Sigmoid colon (tissue), 6 donors: ENCODE measurements at regions not wholly inside any gene's neighbourhood (a gene's known extent, or its start where the extent isn't known, plus 50 kb on each side); places are given as distances from the start of the nearest gene placed in this dataset.

Experiments used
- DNase-seq: peaks from one replicate; pipeline ENCODE4 v3.0.0-alpha.2; 2019
- H3K27ac ChIP-seq, 4 donors: fragments of 200-600 bp; sonication (generic); one replicate each; pipeline ENCODE4 v1.5.1; 2016 to 2019; ENCODE audit warnings: mild to moderate bottlenecking in 1 of 4
- H3K27me3 ChIP-seq, 3 donors: fragments of 200-600 bp; sonication (generic); one replicate each; pipeline ENCODE4 v1.5.1; 2019; ENCODE audit warnings: mild to moderate bottlenecking in 1 of 3
- H3K36me3 ChIP-seq, 4 donors: fragments of 200-600 bp; sonication (generic); one replicate each; pipeline ENCODE4 v1.5.1; 2016 to 2019
- H3K4me1 ChIP-seq, 4 donors: fragments of 200-600 bp; sonication (generic); one replicate each; pipeline ENCODE4 v1.5.1; 2017 to 2019
- H3K4me3 ChIP-seq, 4 donors: fragments of 200-600 bp; sonication (generic); one replicate each; pipeline ENCODE4 v1.5.1; 2017 to 2019; ENCODE audit warnings: mild to moderate bottlenecking in 2 of 4, moderate library complexity in 1 of 4
- H3K9me3 ChIP-seq, 4 donors: fragments of 200-600 bp in 3 of 4; sonication (generic) in 3 of 4; one replicate each; pipeline versions ENCODE4 v1.5.1 to v1.6.1; 2013 to 2019
- CTCF ChIP-seq, 4 experiments: fragments of 450-650 bp in 3 of 4; fragments of 200-600 bp in 1 of 4; IDR thresholded peaks; one replicate each; pipeline ENCODE4 v1.5.1; 2016 to 2019; ENCODE audit warnings: antibody characterized with exemption in 4 of 4, mild to moderate bottlenecking in 3 of 4, moderate library complexity in 2 of 4
- EP300 ChIP-seq, 4 donors: sonication (generic); formaldehyde crosslinking; IDR thresholded peaks; one replicate each; pipeline ENCODE4 v1.6.1; 2017; ENCODE audit warnings: antibody characterized with exemption in 4 of 4
- POLR2A ChIP-seq, 2 donors: fragments of 450-650 bp; IDR thresholded peaks; one replicate each; pipeline ENCODE4 v1.6.1; 2016; ENCODE audit warnings: antibody characterized with exemption in 2 of 2, mild to moderate bottlenecking in 2 of 2, moderate library complexity in 2 of 2
- POLR2AphosphoS5 ChIP-seq, 4 donors: sonication (generic); formaldehyde crosslinking; IDR thresholded peaks; one replicate each; pipeline ENCODE4 v1.6.1; 2017; ENCODE audit warnings: antibody characterized with exemption in 4 of 4
- WGBS, 2 donors: extraction: QIAGEN DNeasy Blood & Tissue Kit; methylation state at CpG; one replicate each; pipeline ENCODE4 v1.1.7; 2013; 5-methylcytosine and 5-hydroxymethylcytosine counted together
- intact Hi-C: fragments of 100-400 bp; cut with DNase I; formaldehyde crosslinking; loops from one replicate; pipeline ENCODE4 v1.15.1; 2023
- donor health status: healthy with polysubstance abuse.
- donor health status: healthy.

GRCh38 chr5:74075501-74076484, 449.8 kb downstream of the ARHGEF28 start:
- intact Hi-C loops = no loop called here
- Histone ChIP-seq H3K9me3 (no peaks in the 10 kb centered on the region), H3K27ac (no peak overlapping the region), H3K36me3 (no peaks in the 10 kb centered on the region), H3K4me1 (no peaks in the 10 kb centered on the region), H3K27me3 (no peaks in the 10 kb centered on the region), H3K4me3 (no peak overlapping the region)
- WGBS, 2 donors = 85% methylated on average over 7 of the region's 7 CpGs
- no peak for TF ChIP-seq POLR2A (IDR thresholded peaks at IDR 0.05)
- TF ChIP-seq CTCF (IDR thresholded peaks at IDR 0.05) = no peak
- DNase-seq = no peak

- 82 to 86% methylated on average over 7 of the region's 7 CpGs for WGBS, 2 donors
- Histone ChIP-seq H3K4me1 (no peaks in the 10 kb centered on the region), H3K27ac (no peak overlapping the region), H3K27me3 (no peaks in the 10 kb centered on the region), H3K9me3 (no peaks in the 10 kb centered on the region), H3K4me3 (no peak overlapping the region), H3K36me3 (no peaks in the 10 kb centered on the region)
- no peak for DNase-seq
- no peak for TF ChIP-seq POLR2AphosphoS5 (IDR thresholded peaks at IDR 0.05)
- intact Hi-C loops = no loop called here
These were observed 448.1 kb downstream of the ARHGEF28 start for GRCh38 chr5:74074111-74074510.

DNA sequence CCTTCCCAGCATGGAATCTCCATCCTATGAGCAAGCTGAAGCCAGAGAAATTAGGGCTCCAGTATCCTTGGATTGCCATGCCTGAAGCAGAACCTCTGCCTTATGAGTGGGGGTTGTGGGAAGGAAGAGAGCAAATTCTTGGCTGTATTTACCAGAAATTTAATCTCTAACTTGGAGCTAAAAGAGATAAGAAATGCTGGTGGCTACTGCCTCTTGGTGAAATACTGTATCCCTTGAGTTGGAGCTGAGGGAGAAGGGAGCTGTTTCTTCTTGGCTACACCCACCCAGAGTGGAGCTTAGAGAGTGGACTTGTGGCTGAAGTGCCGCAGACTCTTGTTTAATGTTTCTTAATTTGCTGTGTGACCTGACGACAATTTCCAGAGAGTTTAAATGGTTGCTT, 447.3 kb downstream of the ARHGEF28 start:
- Histone ChIP-seq H3K27me3 (no peaks in the 10 kb centered on the region), H3K4me1 (no peaks in the 10 kb centered on the region), H3K36me3 (no peaks in the 10 kb centered on the region), H3K27ac (no peak overlapping the region), H3K4me3 (no peak overlapping the region), H3K9me3 (no peaks in the 10 kb centered on the region)
- 91% methylated on average over 2 of the region's 2 CpGs for WGBS, 2 donors
- DNase-seq = no peak
- no peak for TF ChIP-seq POLR2A (IDR thresholded peaks at IDR 0.05)
- TF ChIP-seq CTCF (IDR thresholded peaks at IDR 0.05) = no peak
- TF ChIP-seq EP300 (IDR thresholded peaks at IDR 0.05) = no peak
- intact Hi-C loops = no loop called here

DNA sequence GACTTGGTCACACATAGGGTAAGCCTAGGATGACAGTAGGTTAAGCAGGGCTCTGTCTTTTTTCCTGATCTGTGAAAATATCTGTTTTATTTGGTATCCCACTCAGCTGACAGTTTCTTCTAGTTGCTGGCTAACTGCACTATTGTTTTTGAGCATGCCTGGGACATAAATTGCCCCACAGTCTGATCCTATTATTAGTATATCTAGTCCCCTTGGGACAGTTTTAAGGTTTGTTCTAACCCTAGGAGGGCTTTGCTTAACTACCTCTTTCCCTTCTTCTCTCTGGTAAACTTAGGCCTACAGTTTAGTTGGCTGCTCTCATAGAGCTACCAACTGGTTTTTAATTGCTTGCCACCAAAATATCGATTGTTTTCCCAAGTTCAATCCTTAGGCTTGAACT, 446.6 kb downstream of the ARHGEF28 start:
- no peaks in the 10 kb centered on the region for H3K27me3 ChIP-seq
- TF ChIP-seq POLR2A (IDR thresholded peaks at IDR 0.05) = no peak
- no peak for TF ChIP-seq POLR2AphosphoS5 (IDR thresholded peaks at IDR 0.05)
- no peak for TF ChIP-seq EP300 (IDR thresholded peaks at IDR 0.05)
- no peak for DNase-seq
- H3K27ac ChIP-seq = no peak overlapping the region
- no peaks in the 10 kb centered on the region for H3K36me3 ChIP-seq
- H3K9me3 ChIP-seq = no peaks in the 10 kb centered on the region
- 87 to 91% methylated on average over 1 of the region's 1 CpG for WGBS, 2 donors
- peaks cover 0 to 5% (median under 1%) of the 10 kb centered on the region in 4 donors for H3K4me1 ChIP-seq
- H3K4me3 ChIP-seq = no peak overlapping the region
- intact Hi-C loops = no loop called here

DNA sequence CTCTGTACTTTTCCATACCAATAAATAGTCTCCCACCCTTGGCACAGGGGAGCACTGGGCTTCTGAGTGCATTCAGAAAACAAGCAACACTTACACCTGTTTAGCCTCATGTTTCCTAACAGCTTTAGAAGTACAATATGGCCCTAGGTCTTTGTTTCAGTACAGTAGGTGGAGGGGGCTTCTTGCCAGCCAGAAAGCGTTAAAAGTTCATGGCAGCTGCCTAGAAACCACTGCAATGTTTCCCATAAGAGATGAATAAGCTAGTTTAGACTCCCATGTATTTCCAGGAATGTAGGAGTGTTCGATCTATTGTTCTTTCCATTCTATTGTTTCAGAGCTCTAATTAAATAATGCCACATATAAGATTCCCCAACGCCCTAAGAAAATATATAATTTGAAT, 444.8 kb downstream of the ARHGEF28 start:
- intact Hi-C loops = no loop called here
- Histone ChIP-seq H3K27me3 (no peaks in the 10 kb centered on the region), H3K9me3 (no peaks in the 10 kb centered on the region), H3K27ac (no peak overlapping the region), H3K4me1 (peaks cover 0 to 10% (median 6%) of the 10 kb centered on the region in 4 donors), H3K36me3 (no peaks in the 10 kb centered on the region), H3K4me3 (no peak overlapping the region)
- WGBS, 2 donors = 74 to 93% methylated on average over 3 of the region's 3 CpGs
- DNase-seq = no peak
- no peak for TF ChIP-seq CTCF (IDR thresholded peaks at IDR 0.05)
- TF ChIP-seq POLR2A (IDR thresholded peaks at IDR 0.05) = no peak

DNA sequence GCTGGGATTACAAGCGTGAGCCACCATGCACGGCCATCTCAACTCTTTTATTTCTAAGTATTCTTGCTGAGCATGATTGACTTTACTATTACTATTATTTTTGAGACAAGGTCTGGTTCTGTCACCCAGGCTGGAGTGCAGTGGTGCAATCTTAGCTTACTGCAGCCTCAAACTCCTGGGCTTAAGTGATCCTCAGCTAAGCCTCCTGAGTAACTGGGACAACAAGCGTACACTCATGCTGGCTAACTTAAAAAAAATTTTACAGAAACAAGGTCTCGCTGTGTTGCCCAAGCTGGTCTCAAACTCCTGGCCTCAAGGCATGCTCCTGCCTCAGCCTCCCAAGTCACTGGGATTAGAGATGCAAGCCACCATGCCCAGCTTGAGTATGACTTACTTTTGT, 443.7 kb downstream of the ARHGEF28 start:
- 86 to 97% methylated on average over 4 of the region's 4 CpGs for WGBS, 2 donors
- intact Hi-C loops = no loop called here

More for the DNA sequence above, 443.7 kb downstream of the ARHGEF28 start:
- no peaks in the 10 kb centered on the region for H3K27me3 ChIP-seq
- H3K9me3 ChIP-seq = no peaks in the 10 kb centered on the region
- TF ChIP-seq POLR2AphosphoS5 (IDR thresholded peaks at IDR 0.05) (no peak), CTCF (IDR thresholded peaks at IDR 0.05) (no peak), POLR2A (IDR thresholded peaks at IDR 0.05) (no peak), EP300 (IDR thresholded peaks at IDR 0.05) (no peak)
- no peaks in the 10 kb centered on the region for H3K36me3 ChIP-seq
- no peak overlapping the region for H3K4me3 ChIP-seq
- H3K27ac ChIP-seq = no peak overlapping the region
- no peak for DNase-seq
- H3K4me1 ChIP-seq = peaks cover 0 to 10% (median 6%) of the 10 kb centered on the region in 4 donors
